ENCODE measurements at regions not wholly inside any gene's neighbourhood (a gene's known extent, or its start where the extent isn't known, plus 50 kb on each side); places are given as distances from the start of the nearest gene placed in this dataset.

DNA sequence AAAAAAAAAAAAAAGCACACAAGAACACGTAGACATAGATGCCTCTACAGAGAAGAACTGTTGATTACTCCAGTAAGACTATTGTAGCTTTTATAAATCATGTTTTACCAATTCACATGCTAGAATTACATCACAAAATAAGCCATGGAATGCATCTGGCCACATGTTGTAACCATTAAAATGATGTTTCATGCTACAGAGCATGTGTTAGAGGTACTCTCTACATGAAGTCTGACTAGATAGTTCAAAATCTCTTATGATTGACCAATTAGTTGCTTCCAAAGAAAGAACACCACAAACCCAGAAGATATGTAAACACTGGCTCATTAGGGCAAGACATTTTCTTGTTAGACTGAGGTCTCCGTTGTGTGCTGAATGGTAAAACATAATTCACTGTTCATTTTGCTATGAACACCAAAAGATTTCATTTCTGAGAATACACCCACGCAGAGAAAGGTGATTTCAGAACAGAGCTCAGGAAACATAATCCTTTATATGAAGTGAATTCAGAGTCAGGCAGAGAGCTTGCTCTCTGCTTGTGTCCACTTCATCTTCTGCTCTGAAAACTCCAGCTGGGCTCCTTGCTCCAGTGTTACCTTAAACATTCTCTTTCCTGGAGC, 411.4 kb upstream of the SOX9 start:
- no peak for DNase-seq (ENCODE audit: extremely low read depth in 1 of 11, low read depth in 9 of 11, low spot score in 4 of 11)

DNA sequence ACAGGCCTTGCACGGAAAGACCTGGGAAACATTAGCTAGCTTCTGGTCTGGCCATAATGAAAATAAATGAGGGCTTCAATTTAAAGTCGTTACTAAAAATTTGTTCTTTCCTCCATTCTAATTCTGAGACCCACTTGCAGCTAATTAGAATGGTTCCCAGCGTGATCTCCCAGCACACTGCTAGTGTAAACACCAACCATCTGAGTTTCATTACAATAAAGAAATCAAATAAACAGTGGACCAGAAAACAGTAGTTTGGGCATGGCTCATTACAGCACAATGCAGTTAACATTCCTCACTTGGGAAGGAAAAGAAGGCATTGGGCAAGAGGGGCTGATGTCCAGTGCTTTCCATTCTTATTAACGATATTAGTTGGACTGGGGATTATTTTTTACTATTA, 410.9 kb upstream of the SOX9 start:
- DNase-seq (ENCODE audit: extremely low read depth in 1 of 11, low read depth in 9 of 11, low spot score in 4 of 11): peak in 3 of 11 donors; percentile 11 to 14 (median 13)

DNA sequence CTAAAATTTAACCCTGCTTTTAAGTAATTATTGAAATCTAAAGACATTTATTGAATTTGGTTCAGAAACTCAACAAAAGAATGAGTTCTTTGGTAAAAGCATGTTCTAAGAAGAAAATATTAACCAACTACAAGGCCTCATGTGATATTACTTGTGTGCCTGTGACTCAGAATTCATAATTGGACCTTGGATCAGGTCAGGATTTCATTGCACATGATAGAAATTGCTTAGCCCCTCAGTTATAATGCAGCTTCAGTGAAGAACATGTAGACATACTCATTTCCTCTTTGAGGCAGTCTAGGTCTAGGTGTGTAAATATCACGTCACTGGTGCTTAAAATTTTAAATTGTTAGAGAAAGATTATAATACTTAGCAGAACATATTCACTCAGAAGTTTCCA, 410.0 kb upstream of the SOX9 start:
- DNase-seq (ENCODE audit: extremely low read depth in 1 of 11, low read depth in 9 of 11, low spot score in 4 of 11): no peak

DNA sequence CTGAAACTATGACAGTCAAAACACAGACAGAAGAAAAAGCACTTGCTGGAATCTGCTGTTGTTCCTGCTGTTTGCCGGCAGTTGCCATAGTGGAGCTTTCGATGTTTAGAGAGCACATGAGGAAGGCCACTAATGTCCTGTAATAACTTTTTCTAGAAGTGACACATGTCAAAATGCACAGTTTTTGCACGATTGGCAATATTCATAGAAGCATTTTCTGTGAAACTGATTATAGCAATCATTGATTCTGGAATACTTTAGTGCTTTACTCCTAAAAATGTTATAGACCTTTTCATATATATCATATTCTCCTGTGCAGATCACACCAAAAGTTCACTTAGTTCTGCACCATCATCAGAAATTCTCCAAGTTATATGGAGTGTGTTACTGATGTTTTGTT, 407.0 kb upstream of the SOX9 start:
- DNase-seq (ENCODE audit: extremely low read depth in 1 of 11, low read depth in 9 of 11, low spot score in 4 of 11): no peak

GRCh38 chr17:71724339-71724738, 396.5 kb upstream of the SOX9 start:
- no peak for DNase-seq (ENCODE audit: extremely low read depth in 1 of 11, low read depth in 9 of 11, low spot score in 4 of 11)

- DNase-seq (ENCODE audit: extremely low read depth in 1 of 11, low read depth in 9 of 11, low spot score in 4 of 11): no peak
Observed at GRCh38 chr17:71725811-71726210, 395.0 kb upstream of the SOX9 start.

- DNase-seq (ENCODE audit: extremely low read depth in 1 of 11, low read depth in 9 of 11, low spot score in 4 of 11): peak in 1 of 11 donors; percentile 2
Observed at GRCh38 chr17:71726341-71726740, 394.5 kb upstream of the SOX9 start.

DNA sequence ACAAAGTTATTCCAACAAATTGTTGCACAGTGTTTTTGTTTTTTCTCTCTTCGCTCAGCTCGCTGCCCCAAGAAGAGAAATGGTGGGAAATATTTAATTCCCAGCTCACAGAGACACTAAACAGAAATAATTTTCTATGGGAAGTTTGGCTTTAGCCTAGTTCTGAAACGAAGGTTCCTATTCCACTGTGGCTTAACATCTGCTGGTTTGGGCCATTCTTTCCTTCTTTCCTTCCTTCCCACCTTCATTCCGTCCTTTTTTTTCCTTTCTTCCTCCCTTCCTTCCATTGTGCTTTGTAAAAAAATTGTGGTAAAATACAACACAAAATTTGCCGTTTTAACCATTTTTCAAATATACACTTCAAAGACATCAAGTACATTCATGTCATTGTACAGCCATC, 393.5 kb upstream of the SOX9 start:
- DNase-seq (ENCODE audit: extremely low read depth in 1 of 11, low read depth in 9 of 11, low spot score in 4 of 11): no peak

DNA sequence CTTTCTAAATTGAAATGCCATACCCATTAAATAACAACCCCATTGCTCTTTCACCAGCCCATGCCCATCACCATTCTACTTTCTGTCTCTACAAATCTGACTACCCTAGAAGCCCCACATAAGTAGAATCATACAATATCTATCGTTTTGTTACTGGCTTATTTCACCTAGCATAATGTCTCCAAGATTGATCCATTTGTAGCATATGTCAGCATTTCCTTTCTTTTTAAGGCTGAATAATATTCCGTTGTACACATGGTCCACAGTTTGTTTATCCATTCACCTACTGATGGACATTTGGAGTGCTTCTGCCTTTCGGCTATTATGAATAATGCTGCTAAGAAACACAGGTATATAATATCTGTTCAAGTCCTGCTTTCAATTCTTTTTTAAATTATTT, 393.1 kb upstream of the SOX9 start:
- no peak for DNase-seq (ENCODE audit: extremely low read depth in 1 of 11, low read depth in 9 of 11, low spot score in 4 of 11)

DNA sequence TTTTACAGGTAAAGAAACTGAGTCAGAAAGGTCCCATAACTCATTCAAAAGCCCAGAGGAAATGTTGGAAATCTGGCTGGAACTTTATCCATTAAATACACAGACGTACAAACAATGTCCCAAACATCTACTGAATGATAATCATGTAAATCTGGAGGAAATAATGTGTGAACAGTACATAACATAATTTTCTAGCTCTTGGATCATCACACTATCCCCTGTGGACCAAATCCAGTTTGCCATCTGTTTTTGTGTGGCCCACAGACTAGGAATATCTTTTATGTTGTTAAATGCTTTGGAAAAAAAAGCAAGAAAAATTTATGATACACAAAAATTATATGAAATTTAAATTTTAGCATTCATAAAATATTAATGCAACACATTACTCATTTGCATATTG, 389.9 kb upstream of the SOX9 start:
- no peak for DNase-seq (ENCODE audit: extremely low read depth in 1 of 11, low read depth in 9 of 11, low spot score in 4 of 11)

DNA sequence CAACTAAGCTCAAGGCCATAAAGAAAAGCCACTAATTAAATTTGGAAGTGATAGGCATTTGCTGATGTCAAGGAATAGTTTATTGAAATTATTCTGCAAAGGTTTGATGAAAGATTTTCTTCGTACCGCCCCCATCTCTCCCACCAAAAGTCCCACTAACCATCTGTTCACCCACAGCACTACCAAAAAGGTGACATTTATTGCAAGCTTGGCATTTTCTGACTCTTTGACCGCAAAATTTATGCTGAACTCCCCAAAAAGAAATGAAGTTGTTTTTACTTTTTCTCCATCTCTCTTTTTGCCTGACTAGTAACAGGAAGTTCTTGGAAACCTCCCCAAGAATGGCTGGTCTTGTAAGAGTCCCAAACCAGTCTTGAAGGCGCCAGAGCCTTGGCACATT, 384.9 kb upstream of the SOX9 start:
- no peak for DNase-seq (ENCODE audit: extremely low read depth in 1 of 11, low read depth in 9 of 11, low spot score in 4 of 11)

GRCh38 chr17:71740866-71741265, 380.0 kb upstream of the SOX9 start:
- DNase-seq (ENCODE audit: extremely low read depth in 1 of 11, low read depth in 9 of 11, low spot score in 4 of 11): no peak

DNA sequence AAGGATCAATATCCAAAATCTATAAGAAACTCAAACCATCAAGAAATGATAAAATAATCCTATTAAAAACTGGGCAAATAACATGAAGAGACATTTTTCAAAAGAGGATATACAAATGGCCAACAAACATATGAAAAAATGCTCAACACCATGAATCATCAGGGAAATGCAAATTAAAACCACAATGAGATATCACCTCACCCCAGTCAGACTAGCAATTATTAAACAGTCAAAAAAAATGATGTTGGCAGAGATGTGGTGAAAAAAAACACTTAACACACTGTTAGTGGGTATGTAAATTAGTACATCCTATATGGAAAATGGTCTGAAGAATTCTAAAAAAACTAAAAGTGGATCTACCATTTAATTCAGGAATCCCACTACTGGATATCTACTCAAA, 379.0 kb upstream of the SOX9 start:
- DNase-seq (ENCODE audit: extremely low read depth in 1 of 11, low read depth in 9 of 11, low spot score in 4 of 11): no peak

DNA sequence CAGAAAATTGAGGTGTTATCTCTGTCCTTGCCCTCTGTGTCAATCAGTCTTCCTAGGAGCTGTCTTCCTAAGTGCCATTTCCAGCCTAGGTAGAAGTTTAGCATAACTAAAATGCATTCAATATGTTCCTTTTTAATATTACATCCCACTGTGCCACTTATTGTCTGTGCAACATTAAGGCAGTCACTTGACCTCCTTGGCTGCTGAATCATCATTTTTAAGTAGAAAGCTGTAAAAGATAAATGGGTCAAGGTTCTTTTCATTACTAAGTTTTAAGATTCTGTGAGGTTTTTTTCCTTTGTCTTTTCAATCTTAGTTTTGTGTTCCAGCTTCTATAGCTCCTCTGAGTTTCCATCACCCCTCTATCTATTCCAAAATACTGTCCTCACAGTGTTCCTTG, 371.9 kb upstream of the SOX9 start:
- no peak for DNase-seq (ENCODE audit: extremely low read depth in 1 of 11, low read depth in 9 of 11, low spot score in 4 of 11)

- no peak for DNase-seq (ENCODE audit: extremely low read depth in 1 of 11, low read depth in 9 of 11, low spot score in 4 of 11)
Observed at GRCh38 chr17:71753070-71753469, 367.8 kb upstream of the SOX9 start.

DNA sequence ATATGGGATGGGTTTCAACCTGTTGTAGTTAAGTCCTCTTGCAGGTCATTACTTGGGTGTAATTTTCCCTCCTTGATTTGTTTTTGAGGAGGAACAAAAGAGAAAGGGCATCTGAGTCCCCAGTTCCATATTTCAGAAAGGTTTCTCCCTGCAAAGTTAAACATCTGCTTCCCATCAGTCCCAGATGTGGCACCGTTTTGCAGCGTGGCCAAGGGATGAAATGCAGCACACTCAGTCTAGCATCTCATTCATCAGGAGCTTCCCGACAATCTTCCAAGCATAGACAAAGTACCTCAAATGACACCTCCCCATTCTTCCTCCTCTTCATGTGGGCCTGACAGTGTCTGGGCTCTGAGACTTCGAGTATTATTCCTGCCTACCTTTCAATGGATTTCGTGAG, 363.7 kb upstream of the SOX9 start:
- DNase-seq (ENCODE audit: extremely low read depth in 1 of 11, low read depth in 9 of 11, low spot score in 4 of 11): no peak

DNA sequence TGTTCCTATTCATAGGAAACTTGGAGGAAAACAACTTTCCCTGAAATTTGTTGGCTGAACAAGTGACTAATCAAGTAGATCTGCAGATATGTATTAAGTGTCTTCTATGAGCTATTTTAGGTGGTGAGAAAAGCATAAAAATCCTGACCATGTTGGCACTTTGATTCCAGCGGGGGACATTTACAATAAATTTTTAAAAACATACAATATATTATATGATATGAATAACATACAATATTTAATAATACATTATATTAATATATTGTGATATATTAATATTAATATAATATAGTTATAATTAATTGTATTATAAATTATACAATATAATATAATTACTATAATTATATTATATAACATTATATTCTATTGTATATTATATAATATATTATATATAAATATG, 362.9 kb upstream of the SOX9 start:
- no peak for DNase-seq (ENCODE audit: extremely low read depth in 1 of 11, low read depth in 9 of 11, low spot score in 4 of 11)

- DNase-seq (ENCODE audit: extremely low read depth in 1 of 11, low read depth in 9 of 11, low spot score in 4 of 11): no peak
Observed at GRCh38 chr17:71759422-71760060, 361.3 kb upstream of the SOX9 start.

DNA sequence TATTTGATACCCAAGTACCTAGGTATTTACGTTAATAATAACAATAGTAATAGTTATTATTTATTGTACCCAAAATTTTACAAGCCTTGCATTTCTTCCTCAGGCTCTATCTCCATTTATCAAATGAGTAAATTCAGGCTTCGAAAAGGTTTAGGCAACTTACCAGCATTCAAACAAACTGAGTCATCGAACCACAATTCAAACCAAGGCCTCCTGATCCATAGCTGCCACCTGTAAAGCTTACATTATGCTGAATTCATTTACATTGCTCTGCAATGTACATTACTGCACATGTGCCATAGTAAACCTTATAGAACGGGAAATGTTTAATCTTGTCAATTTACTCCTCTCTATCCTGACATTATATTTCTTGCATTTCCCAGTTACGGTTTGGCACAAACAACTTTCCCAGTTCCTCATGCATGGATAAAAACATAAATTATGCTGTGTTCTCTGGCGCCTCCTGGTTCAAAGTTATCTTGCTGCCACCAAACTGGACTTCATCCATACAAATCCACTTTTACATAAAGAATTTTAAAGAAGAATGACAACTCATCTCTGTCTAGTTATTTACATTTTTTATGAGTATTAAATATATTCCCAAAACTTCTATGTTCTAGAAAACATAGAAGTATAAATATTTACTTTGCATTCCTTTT, 360.6 kb upstream of the SOX9 start:
- no peak for DNase-seq (ENCODE audit: extremely low read depth in 1 of 11, low read depth in 9 of 11, low spot score in 4 of 11)

- DNase-seq (ENCODE audit: extremely low read depth in 1 of 11, low read depth in 9 of 11, low spot score in 4 of 11): no peak
Observed at GRCh38 chr17:71762526-71762925, 358.3 kb upstream of the SOX9 start.

DNA sequence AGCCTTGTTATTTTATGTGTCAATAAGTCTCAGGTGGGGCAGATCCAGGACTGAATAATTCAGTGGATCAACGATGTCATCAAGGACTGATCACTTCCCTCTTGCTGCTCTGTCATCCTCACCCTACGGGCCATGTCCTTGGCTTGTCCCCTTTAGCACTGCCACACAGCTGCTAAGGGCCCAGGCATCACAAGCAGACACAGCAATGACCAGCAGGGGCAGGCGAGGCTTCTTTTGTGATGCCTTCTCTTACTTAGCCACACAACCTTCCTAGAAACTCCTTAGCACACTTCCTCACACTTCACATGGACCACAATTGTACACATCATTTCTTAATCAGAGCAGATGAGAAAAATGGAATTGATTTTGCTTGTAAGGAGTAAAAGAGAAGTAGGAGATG, 356.3 kb upstream of the SOX9 start:
- peak in 1 of 11 donors; percentile 4 for DNase-seq (ENCODE audit: extremely low read depth in 1 of 11, low read depth in 9 of 11, low spot score in 4 of 11)

All from renal cortex interstitium (tissue), 11 donors.